D721Med (cell line): ENCODE measurements at regions not wholly inside any gene's neighbourhood (a gene's known extent, or its start where the extent isn't known, plus 50 kb on each side); places are given as distances from the start of the nearest gene placed in this dataset.

Experiments
- DNase-seq: peaks from one replicate; pipeline ENCODE4 v3.0.0; 2011; ENCODE audit warnings: low spot score; ENCODE audit not compliant: insufficient read length
- FAIRE-seq: peaks from 2 replicates; lab custom pipeline; 2011; peaks lifted over from hg19 to GRCh38; lab: Jason Lieb, UNC
- CTCF ChIP-seq: IDR thresholded peaks from 2 replicates; pipeline ENCODE4 v1.5.1; 2012; ENCODE audit warnings: mild to moderate bottlenecking, control low read depth; ENCODE audit not compliant: insufficient read depth; ENCODE audit errors: missing control alignments

GRCh38 chr12:115190010-115190770 lies 506.2 kb upstream of the TBX3 start:
- FAIRE-seq (no peak), DNase-seq (no peak)
- TF ChIP-seq CTCF = no peak

- no peak for TF ChIP-seq CTCF
- DNase-seq = no peak
- no peak for FAIRE-seq
Observed at GRCh38 chr12:115185506-115185905, 501.5 kb upstream of the TBX3 start.

- FAIRE-seq = no peak
- no peak for DNase-seq
- TF ChIP-seq CTCF = no peak
Observed at GRCh38 chr12:115183752-115184151, 499.8 kb upstream of the TBX3 start.

GRCh38 chr12:115177899-115178298 lies 493.9 kb upstream of the TBX3 start:
- TF ChIP-seq CTCF = no peak
- DNase-seq (no peak), FAIRE-seq (no peak)

GRCh38 chr12:115176741-115177400 lies 492.9 kb upstream of the TBX3 start:
- FAIRE-seq (no peak), DNase-seq (no peak)
- no peak for TF ChIP-seq CTCF

- FAIRE-seq (no peak), DNase-seq (no peak)
- no peak for TF ChIP-seq CTCF
Observed at GRCh38 chr12:115174920-115175319, 490.9 kb upstream of the TBX3 start.

GRCh38 chr12:115172521-115172920 lies 488.5 kb upstream of the TBX3 start:
- no peak for DNase-seq
- no peak for TF ChIP-seq CTCF
- FAIRE-seq = no peak
